GM18873 (cell line): ENCODE measurements at regions not wholly inside any gene's neighbourhood (a gene's known extent, or its start where the extent isn't known, plus 50 kb on each side); places are given as distances from the start of the nearest gene placed in this dataset.
"Not testable (repeated sequence)": the region's sequence is repeated elsewhere in the genome, so short reads cannot be mapped to it uniquely, and the experiment has no call there.

Source experiments
- ATAC-seq: cut with Tn5 transposase; IDR thresholded peaks from one replicate; pipeline ENCODE4 v1.9.1; 2021; ENCODE audit warnings: mild to moderate bottlenecking, moderate library complexity, moderate number of reproducible peaks; ENCODE audit not compliant: unreplicated experiment, low FRiP score

- no peak for ATAC-seq
These were observed 101.2 kb upstream of the SEC11C start for GRCh38 chr18:59038295-59039039.

DNA sequence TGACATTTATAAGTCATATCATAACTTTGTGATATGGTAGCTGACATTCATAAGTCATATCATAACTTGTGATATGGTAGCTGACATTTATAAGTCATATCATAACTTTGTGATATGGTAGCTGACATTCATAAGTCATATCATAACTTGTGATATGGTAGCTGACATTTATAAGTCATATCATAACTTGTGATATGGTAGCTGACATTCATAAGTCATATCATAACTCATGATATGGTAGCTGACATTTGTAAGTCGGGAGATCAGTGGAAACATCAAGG is 100.7 kb upstream of the SEC11C start:
- not testable (repeated sequence) for ATAC-seq

DNA sequence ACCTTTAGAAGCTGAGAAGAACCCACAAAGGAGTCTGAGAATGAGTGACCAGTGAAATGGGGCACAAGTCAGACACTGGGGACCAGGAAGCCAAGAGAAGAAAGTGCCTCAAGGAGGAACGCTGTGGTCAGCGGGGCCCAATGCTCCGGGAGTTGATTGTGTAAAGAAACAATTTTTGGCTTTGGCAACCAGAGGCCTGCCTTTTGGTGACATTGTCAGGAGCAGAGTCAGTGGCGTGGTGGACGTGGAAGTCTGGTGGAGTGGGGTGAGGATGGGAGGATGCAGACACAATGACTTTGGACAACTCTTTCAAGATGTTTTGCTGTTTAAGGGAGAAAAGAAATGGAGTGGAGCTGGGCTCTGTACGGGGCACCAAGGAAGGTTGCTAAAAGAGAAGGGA is 100.2 kb upstream of the SEC11C start:
- no peak for ATAC-seq

DNA sequence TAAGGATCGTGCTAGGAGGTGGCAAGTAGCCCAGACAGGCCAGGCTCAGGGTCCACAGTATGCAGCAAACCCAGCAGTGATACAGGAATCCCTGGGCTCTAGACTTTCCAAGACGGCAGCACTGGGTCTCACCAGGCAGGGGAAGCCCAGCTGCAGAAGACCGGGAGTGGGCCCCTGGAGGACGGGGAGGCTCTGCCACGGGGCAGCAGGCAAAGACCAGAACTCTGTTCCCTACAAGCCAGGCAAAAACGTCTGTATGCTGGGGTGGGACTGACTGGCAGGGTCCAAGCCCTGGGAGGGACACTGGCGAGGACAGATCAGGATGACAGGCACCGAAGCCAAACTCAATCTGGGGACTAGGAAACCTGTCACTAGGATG is 98.9 kb upstream of the SEC11C start:
- no peak for ATAC-seq

- ATAC-seq = no peak
These were observed 98.4 kb upstream of the SEC11C start for GRCh38 chr18:59041296-59041695.

- ATAC-seq = no peak
These were observed 97.6 kb upstream of the SEC11C start for GRCh38 chr18:59041819-59042815.

- ATAC-seq = no peak
These were observed 94.8 kb upstream of the SEC11C start for GRCh38 chr18:59044855-59045254.

- ATAC-seq = no peak
These were observed 92.2 kb upstream of the SEC11C start for GRCh38 chr18:59047321-59048047.

DNA sequence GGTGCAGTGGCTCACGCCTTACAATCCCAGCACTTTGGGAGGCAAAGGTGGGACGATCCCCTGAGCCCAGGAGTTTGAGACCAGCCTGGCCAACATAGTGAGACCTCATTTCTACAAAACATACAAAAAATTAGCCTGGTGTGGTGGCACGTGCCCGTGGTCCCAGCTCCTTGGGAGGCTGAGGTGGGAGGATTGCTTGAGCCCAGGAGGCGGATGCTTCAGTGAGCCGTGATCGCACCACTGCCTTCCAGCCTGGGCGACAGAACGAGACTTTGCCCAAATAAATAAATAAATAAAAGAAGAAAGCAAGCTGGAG is 91.7 kb upstream of the SEC11C start:
- ATAC-seq = no peak

- no peak for ATAC-seq
These were observed 91.3 kb upstream of the SEC11C start for GRCh38 chr18:59048378-59048777.

- ATAC-seq = no peak
These were observed 89.7 kb upstream of the SEC11C start for GRCh38 chr18:59049721-59050660.

DNA sequence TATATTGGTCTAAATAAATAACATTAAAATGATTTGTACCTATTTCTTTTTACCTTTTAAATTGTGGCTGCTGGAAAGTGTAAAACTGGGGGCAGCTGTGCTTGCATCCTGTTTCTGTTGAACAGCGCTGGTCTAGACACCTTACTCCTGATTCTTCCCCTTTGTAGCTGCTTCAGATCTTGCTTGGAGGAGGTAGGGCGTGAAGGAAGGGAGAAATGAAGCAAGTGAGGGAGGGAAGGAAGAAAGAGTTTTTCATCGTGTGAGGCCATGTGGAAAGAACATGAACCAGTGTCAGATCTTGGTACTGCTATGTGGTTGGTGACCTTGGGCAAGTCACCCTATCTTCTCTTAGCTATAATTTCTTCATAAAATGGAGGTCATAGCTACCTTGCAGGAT is 89.0 kb upstream of the SEC11C start:
- no peak for ATAC-seq

DNA sequence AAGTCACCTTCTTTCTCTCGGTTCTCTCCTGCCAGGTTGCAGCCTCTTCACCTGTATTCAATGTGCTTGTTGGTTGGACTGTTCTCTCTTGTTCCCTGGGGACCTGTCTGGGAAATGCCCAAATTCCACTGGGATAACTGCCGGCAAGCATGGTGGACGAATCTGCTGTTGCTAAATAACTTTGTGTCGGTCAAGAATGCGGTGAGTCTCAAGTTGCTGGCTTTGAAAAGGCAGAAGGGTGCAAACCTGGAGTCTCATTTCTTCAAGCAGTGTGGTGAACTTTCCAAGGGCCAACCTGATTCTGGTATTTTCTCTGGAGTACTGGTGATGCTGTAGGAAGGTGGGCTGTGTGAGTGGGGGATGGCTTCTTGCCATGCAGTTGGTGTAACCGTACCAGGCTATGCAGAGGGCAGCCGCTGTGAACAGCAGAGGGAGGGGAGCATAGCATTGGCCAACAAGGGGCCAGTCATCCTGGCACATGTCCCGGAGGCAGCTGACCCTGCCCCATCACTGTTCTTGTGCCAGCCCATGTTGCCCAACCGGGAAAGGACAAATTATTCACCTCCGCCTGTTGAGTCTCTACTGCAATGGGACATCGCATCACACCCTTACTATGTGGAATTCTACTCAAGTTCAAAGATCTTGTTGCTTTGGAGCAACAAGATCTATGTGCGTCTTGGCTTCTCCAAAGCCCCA is 88.1 kb upstream of the SEC11C start:
- ATAC-seq = no peak

- no peak for ATAC-seq
These were observed 86.5 kb upstream of the SEC11C start for GRCh38 chr18:59052965-59053820.

DNA sequence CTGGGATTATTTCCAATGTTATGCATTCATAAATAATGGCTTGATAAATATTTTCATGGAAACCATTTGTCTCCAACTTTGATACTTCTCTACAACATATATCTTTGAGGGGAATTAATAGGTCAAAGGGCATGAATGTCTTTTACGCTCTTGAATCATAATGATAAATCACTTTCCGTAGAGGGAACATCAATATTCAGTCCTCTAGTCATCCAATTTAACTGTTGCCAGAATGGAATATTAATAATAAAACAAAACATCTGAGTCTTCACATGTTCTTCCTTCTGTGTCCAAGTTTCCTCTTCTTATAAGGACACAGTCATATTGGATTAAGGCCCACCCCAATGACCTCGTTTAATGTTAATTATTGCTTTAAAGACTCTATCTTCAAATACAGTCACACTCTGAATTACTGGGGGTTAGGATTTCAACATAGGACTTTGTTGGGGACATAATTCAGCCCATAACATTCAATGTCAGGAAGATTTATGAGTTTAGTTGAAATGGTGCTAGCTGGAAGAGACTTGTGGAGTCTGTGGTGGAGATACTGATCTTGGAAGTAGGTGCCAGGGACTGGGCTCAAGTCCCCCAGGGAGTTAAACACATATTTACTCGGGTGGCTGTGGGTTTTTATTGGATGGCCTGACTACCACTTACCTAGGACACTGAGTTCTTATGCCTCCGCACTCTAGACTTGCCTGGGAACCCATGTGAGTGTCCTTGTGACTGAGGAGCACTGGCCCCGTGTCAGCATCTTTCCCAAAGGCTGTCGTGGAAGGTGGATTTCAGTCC is 85.0 kb upstream of the SEC11C start:
- no peak for ATAC-seq

DNA sequence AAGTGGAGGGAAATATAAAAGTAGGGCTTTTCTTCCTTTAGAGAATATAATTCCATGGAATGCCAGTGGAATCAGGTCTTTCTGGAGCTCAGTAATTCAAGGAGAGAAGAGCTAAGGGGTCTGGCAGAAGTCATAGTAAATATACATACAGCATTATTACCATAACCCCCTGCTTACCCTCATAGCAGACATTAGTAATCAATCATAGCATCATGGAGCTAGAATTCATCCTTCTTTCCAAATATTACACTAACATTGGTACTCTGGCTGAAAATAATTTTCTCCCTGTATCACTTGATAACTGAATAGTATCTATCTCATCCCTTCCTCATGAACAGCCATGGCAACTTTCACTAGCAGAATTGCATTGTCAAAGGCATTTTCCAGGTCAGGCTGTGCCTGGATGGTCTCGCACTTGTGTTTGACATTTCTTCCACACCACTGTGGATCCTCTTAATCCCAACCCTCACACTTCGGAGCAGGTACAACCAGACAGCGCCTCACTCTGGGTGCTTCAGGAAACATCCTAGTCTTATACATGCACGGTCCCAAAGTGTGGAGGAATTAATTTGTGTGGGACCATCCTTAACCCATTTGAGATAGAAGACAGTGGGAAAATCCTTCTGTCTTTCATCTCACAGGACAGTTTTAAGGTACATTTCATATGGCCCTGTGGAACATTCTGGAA is 84.2 kb upstream of the SEC11C start:
- no peak for ATAC-seq

- peak; percentile 59 for ATAC-seq
These were observed 82.8 kb upstream of the SEC11C start for GRCh38 chr18:59056706-59057492.
